B cell (primary cell): ENCODE measurements at regions not wholly inside any gene's neighbourhood (a gene's known extent, or its start where the extent isn't known, plus 50 kb on each side); places are given as distances from the start of the nearest gene placed in this dataset.

ENCODE experiments used
- EZH2 ChIP-seq: IDR thresholded peaks from 2 replicates; pipeline ENCODE4 v1.6.1; 2012; ENCODE audit warnings: borderline replicate concordance, low read depth, mild to moderate bottlenecking, moderate library complexity, low read length; ENCODE audit not compliant: insufficient read depth, poor library complexity, severe bottlenecking
- TF ChIP-seq, protein P1 (sequence below): fragments of 200-600 bp; IDR thresholded peaks from one replicate; pipeline ENCODE4 v1.8.0; 2022; ENCODE audit warnings: antibody characterized with exemption, mild to moderate bottlenecking

DNA sequence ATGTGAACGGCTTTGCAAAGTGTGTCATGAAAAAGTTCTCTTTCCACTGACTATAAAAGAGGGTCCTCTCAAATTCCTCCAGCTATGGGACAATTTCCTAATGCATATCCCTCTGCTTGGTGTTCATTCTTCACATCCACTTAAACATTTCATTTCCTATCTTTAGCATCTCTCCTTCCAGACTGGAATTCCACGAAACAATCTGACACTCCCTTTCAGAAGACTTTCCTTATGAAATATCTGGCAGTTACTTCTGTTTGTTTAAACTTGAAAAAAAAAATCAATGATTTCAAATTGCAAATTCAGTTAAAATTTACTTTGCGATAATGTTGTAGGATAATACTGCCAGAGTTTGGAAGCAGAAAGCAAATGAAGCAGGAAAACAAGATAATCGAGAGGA lies 105.8 kb upstream of the SELENOK start:
- TF ChIP-seq, protein P1, sequence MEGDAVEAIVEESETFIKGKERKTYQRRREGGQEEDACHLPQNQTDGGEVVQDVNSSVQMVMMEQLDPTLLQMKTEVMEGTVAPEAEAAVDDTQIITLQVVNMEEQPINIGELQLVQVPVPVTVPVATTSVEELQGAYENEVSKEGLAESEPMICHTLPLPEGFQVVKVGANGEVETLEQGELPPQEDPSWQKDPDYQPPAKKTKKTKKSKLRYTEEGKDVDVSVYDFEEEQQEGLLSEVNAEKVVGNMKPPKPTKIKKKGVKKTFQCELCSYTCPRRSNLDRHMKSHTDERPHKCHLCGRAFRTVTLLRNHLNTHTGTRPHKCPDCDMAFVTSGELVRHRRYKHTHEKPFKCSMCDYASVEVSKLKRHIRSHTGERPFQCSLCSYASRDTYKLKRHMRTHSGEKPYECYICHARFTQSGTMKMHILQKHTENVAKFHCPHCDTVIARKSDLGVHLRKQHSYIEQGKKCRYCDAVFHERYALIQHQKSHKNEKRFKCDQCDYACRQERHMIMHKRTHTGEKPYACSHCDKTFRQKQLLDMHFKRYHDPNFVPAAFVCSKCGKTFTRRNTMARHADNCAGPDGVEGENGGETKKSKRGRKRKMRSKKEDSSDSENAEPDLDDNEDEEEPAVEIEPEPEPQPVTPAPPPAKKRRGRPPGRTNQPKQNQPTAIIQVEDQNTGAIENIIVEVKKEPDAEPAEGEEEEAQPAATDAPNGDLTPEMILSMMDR = no peak
- TF ChIP-seq EZH2 = no peak
